Left colon (tissue), 2 donors: ENCODE measurements at regions not wholly inside any gene's neighbourhood (a gene's known extent, or its start where the extent isn't known, plus 50 kb on each side); places are given as distances from the start of the nearest gene placed in this dataset.

Source experiments
- ATAC-seq: fragments of 200-7000 bp; cut with Tn5 transposase; one replicate; pipeline ENCODE4 v1.9.1; 2020; ENCODE audit warnings: mild to moderate bottlenecking, moderate library complexity
- DNase-seq, 2 donors: peaks; one replicate each; pipeline ENCODE4 v3.0.0-alpha.2; 2020
- intact Hi-C, 2 donors: fragments of 100-400 bp; cut with DNase I in 1 of 2; cut with micrococcal nuclease in 1 of 2; formaldehyde crosslinking; loops; one replicate each; pipeline versions ENCODE4 v1.11.2 to v1.14.0; 2022; cut with DNase I, micrococcal nuclease
- donor health status: DM: no; HTN: no; CAD: no.
- donor health status: DM: yes; HTN: yes; CAD: no.

DNA sequence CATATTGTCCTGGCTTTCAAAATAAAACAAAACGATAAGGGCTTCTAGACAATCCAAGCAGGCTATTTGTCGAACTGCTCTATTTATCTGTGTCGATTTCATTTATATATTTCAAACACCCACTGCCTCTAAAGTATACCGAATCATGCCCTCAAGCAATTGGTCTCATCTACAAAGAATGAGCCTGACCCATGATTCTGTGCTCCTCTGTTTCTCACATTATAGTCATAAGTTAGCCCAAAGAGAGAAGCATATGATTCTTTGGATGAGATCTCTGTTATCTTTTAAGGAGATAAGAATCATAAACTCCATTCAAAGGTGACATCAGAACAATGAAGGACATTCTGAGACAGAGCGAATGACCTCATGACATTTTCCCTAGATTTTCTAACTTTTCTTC lies 191.1 kb downstream of the MAP2K6 start:
- intact Hi-C loops = loop anchor here in 1 of 2 donors (5.0 kb wide), 1 partner anchor 542 kb away; no protein-coding TSS in a partner anchor
- ATAC-seq = no peak
- DNase-seq = no peak

- ATAC-seq (no peak), DNase-seq (no peak)
- intact Hi-C loops = loop anchor here in 1 of 2 donors (5.0 kb wide), 1 partner anchor 541 kb away; no protein-coding TSS in a partner anchor
Observed at GRCh38 chr17:69606142-69606800, 191.8 kb downstream of the MAP2K6 start.

GRCh38 chr17:69607162-69607834 lies 192.8 kb downstream of the MAP2K6 start:
- intact Hi-C loops = loop anchor here in 1 of 2 donors (5.0 kb wide), 1 partner anchor 540 kb away; no protein-coding TSS in a partner anchor
- ATAC-seq (peak; percentile 89), DNase-seq (peak; percentile 53 to 81)

DNA sequence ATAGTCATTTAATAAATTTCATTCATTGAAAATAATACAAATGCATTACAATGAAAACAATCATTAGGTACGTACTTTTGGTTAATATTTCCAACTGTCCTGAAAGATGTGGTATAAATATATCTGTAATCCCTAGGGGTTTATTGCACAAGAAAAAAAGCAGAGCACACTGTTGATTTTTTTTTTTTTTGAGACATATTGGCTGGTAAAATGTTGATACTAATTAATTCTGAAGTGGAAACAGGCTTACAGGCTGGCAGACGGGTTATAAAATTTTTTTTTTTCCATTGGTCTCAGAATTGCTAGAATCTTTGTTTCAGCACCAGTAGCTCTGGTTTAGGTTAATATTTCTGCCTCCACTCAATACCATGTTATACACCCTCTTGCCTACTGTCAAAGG lies 193.6 kb downstream of the MAP2K6 start:
- intact Hi-C loops = loop anchor here in 1 of 2 donors (5.0 kb wide), 1 partner anchor 539 kb away; no protein-coding TSS in a partner anchor
- DNase-seq = no peak
- no peak for ATAC-seq

DNA sequence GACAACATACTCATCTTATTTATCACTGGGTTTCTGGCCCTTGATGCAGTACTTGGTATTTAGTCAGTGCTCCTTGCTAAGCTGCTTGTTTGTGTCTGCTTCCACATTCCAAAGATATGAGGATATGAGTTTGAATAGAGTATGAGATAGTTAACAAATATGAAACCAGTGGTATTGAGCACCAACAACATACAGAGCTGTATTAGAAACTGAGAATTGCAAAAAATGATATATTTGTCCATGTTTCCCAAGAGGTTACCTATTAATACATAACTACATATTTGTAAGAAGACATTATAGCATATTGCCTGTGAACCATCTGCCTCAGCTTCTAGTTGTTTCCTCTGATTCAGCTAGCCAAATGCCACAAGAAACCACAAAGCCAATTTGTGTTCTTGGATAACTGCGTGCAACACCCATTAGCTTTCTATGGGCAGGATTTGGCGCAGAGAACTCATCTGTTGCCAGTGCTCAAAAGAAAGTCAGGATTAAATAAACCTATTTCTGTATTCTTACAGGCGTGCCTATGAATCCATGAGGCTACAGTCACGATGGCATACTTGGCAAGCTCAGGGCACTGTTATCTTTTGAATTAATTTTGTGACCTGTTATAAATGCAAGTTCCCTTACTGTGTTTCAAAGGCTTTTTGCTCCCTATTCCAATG lies 194.4 kb downstream of the MAP2K6 start:
- intact Hi-C loops = loop anchor here in 1 of 2 donors (5.0 kb wide), 1 partner anchor 538 kb away; no protein-coding TSS in a partner anchor
- no peak for ATAC-seq
- DNase-seq = no peak

GRCh38 chr17:69609473-69610305 lies 195.2 kb downstream of the MAP2K6 start:
- ATAC-seq (no peak), DNase-seq (no peak)
- intact Hi-C loops = loop anchor here in 1 of 2 donors (5.0 kb wide), 1 partner anchor 538 kb away; no protein-coding TSS in a partner anchor

DNA sequence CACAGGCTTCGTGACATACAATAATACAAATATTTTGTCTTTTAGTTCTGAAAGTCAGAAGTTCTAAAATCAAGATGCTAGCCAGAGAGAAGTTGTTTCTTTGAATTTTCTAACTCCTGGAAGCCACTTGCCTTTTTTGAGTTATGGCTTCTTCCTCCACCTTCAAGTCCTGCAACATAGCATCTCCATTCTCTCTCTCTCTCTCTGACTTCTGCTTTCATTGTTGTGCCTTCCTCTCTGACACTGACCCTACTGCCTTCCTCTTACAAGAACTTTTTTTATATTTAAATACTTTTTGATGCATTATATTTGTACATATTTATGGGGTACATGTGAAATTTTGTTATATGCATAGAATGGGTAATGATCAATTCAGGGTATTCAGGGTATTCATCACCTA lies 205.9 kb downstream of the MAP2K6 start:
- ATAC-seq = no peak
- intact Hi-C loops = no loop called here
- DNase-seq = no peak

DNA sequence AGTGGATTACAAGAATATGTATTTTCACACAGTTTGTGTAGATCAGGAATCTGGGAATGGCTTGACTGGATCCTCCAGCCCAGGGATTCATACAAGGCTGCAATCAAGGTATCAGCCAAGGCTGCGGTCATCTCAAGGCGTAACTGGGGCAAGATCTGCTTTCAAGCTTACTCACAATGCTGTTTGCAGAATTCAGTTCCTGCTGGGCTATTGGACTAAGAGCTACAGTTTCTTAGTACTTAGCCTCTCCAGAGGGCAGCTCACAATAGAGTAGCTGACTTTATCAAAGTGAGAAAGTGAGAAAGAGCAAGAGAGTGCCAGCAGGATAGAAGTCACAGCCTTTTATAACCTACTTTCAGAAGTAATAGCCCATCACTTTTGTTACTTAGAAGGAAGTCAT lies 211.0 kb downstream of the MAP2K6 start:
- intact Hi-C loops = no loop called here
- DNase-seq (no peak), ATAC-seq (no peak)

DNA sequence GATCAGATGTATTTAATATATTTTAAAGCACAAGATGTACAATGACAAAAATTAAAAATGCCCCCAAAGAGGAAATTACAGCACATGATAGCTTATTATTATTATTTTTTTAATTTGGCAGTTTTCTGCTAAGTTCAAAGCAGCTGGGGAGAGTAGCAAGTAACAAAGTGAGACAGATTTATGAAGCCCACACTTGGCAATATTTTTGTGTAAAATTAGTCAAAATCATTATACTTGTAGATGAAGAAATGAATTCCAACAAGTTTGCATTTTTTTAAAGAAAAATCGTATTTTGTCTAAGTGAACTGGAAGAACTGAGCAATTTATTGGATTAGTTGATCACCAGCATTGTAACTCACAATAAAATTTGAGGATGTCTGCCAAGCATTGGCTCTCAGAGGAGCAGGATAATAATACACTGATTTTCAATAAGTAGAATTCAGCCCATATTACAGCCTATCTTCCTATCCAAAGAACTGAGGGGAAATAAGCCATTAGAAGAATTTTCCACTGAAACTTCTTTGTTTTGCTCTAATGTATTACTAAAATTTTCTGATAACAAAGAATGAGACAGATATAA lies 215.6 kb downstream of the MAP2K6 start:
- no peak for DNase-seq
- ATAC-seq = no peak
- intact Hi-C loops = no loop called here

GRCh38 chr17:69634844-69635243 lies 220.3 kb downstream of the MAP2K6 start:
- intact Hi-C loops = no loop called here
- ATAC-seq (no peak), DNase-seq (no peak)

- intact Hi-C loops = no loop called here
- DNase-seq (no peak), ATAC-seq (no peak)
Observed at GRCh38 chr17:69637446-69638156, 223.1 kb downstream of the MAP2K6 start.

DNA sequence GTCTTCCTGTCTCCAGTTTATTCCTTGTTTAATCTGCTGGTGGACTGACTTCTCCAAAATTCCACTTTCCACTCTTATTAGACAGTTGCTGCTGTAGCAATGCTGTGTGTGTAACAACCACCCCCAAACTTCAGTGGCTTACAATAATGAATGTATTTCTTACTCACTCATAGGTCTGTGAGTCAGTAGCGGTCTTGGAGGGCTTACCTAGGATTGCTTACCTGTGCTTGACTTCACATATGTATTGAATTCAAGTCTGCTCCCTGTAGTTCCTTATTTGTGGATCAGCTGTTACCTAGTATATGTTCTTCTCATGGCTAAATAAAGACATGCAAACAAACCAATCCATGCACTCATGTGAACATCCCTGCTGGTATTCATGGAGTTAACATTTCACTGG lies 224.6 kb downstream of the MAP2K6 start:
- no peak for DNase-seq
- no peak for ATAC-seq
- intact Hi-C loops = no loop called here

DNA sequence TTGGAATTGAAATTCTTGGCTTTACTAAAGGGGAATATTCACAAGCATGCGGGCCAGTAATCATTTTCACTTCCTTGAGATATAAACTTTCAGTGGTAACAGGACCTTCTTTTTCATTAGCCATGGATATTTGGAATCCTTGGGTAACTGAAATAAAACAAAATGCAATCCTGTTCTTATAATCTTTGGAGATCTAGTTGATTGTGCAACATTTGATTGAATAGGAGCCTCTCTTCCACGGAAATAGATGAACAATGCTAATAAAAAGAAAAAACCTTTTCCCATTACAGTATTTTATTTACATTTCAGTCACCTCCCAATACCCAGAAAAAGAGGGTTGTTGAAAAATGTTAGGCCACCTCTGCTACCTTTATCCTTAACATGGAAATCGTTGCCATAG lies 225.6 kb downstream of the MAP2K6 start:
- intact Hi-C loops = no loop called here
- DNase-seq = no peak
- no peak for ATAC-seq

- ATAC-seq (no peak), DNase-seq (no peak)
- intact Hi-C loops = no loop called here
Observed at GRCh38 chr17:69643686-69644085, 229.2 kb downstream of the MAP2K6 start.

GRCh38 chr17:69646729-69647128 lies 232.2 kb downstream of the MAP2K6 start:
- ATAC-seq (no peak), DNase-seq (no peak)
- intact Hi-C loops = no loop called here

- DNase-seq = no peak
- intact Hi-C loops = no loop called here
- ATAC-seq = no peak
Observed at GRCh38 chr17:69650881-69651280, 236.4 kb downstream of the MAP2K6 start.

GRCh38 chr17:69651921-69652320 lies 237.4 kb downstream of the MAP2K6 start:
- intact Hi-C loops = no loop called here
- ATAC-seq (no peak), DNase-seq (no peak)
